ENCODE measurements at regions not wholly inside any gene's neighbourhood (a gene's known extent, or its start where the extent isn't known, plus 50 kb on each side); places are given as distances from the start of the nearest gene placed in this dataset.

DNA sequence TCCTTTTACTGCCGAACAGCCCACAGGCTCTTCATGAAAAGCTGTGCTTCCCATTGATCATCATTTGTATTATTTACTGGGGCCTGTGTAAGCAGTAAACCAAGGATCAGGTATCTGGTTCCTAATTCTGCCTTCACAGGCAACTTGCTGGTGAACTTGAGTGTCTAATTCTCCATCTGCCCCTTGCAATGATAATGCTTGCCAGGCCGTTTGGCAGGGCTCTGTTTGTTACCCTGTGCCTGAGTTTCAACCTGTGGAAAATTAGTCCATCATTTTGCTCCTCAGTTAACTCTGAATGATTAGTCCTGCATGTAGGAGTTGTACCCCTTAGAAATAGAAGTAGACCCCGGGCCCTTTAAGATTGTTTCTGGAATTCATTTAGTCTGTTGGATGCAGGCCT is 298.4 kb upstream of the CADM1 start:
- TF ChIP-seq, protein P1, sequence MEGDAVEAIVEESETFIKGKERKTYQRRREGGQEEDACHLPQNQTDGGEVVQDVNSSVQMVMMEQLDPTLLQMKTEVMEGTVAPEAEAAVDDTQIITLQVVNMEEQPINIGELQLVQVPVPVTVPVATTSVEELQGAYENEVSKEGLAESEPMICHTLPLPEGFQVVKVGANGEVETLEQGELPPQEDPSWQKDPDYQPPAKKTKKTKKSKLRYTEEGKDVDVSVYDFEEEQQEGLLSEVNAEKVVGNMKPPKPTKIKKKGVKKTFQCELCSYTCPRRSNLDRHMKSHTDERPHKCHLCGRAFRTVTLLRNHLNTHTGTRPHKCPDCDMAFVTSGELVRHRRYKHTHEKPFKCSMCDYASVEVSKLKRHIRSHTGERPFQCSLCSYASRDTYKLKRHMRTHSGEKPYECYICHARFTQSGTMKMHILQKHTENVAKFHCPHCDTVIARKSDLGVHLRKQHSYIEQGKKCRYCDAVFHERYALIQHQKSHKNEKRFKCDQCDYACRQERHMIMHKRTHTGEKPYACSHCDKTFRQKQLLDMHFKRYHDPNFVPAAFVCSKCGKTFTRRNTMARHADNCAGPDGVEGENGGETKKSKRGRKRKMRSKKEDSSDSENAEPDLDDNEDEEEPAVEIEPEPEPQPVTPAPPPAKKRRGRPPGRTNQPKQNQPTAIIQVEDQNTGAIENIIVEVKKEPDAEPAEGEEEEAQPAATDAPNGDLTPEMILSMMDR (conservative IDR thresholded peaks at IDR 0.05 in 1 of 2, IDR thresholded peaks at IDR 0.05 in 1 of 2; ENCODE audit: extremely low read depth in 1 of 2, insufficient read depth in 1 of 2, low read depth in 1 of 2, low read length in 2 of 2) = no peak
- TF ChIP-seq EZH2 (IDR thresholded peaks at IDR 0.05; ENCODE audit: borderline replicate concordance, low read length) = no peak

Data from mammary epithelial cell (primary cell).